ENCODE measurements at regions not wholly inside any gene's neighbourhood (a gene's known extent, or its start where the extent isn't known, plus 50 kb on each side); places are given as distances from the start of the nearest gene placed in this dataset.
A peak's percentile ranks its signal among the peaks of the same experiment; 100 is the strongest.

GRCh38 chr2:38163579-38163978 lies 87.6 kb upstream of the CYP1B1 start:
- H3K9me3 Mint-ChIP-seq = no peaks in the 10 kb centered on the region
- peaks cover 4% of the 10 kb centered on the region for H3K27me3 Mint-ChIP-seq (ENCODE audit: low read depth)
- no peak overlapping the region for H3K4me3 Mint-ChIP-seq
- TF ChIP-seq CTCF (IDR thresholded peaks at IDR 0.05; ENCODE audit: unreplicated experiment in 3 of 3) = no peak
- H3K36me3 Mint-ChIP-seq (ENCODE audit: low read depth) = no peaks in the 10 kb centered on the region
- peak overlapping the region in 2 of 3 experiments; percentile 87 to 93 for H3K27ac Mint-ChIP-seq
- H3K4me1 Mint-ChIP-seq = peaks cover 84% of the 10 kb centered on the region

- Mint-ChIP-seq H3K9me3 (no peaks in the 10 kb centered on the region), H3K36me3 (ENCODE audit: low read depth) (no peaks in the 10 kb centered on the region), H3K4me1 (peaks cover 84% of the 10 kb centered on the region), H3K27me3 (ENCODE audit: low read depth) (peaks cover 4% of the 10 kb centered on the region), H3K27ac (peak overlapping the region; percentile 14 to 93 (median 87)), H3K4me3 (no peak overlapping the region)
- no peak for TF ChIP-seq CTCF (IDR thresholded peaks at IDR 0.05; ENCODE audit: unreplicated experiment in 3 of 3)
Observed at GRCh38 chr2:38163006-38163405, 87.1 kb upstream of the CYP1B1 start.

GRCh38 chr2:38160516-38160915 lies 84.6 kb upstream of the CYP1B1 start:
- no peaks in the 10 kb centered on the region for H3K36me3 Mint-ChIP-seq (ENCODE audit: low read depth)
- peaks cover 4% of the 10 kb centered on the region for H3K27me3 Mint-ChIP-seq (ENCODE audit: low read depth)
- no peak overlapping the region for H3K4me3 Mint-ChIP-seq
- no peak for TF ChIP-seq CTCF (IDR thresholded peaks at IDR 0.05; ENCODE audit: unreplicated experiment in 3 of 3)
- H3K9me3 Mint-ChIP-seq = no peaks in the 10 kb centered on the region
- H3K27ac Mint-ChIP-seq = peak overlapping the region; percentile 93 to 99 (median 96)
- peaks cover 88% of the 10 kb centered on the region for H3K4me1 Mint-ChIP-seq

- peaks cover 4% of the 10 kb centered on the region for H3K27me3 Mint-ChIP-seq (ENCODE audit: low read depth)
- H3K4me1 Mint-ChIP-seq = peaks cover 86% of the 10 kb centered on the region
- TF ChIP-seq CTCF (IDR thresholded peaks at IDR 0.05; ENCODE audit: unreplicated experiment in 3 of 3) = no peak
- H3K4me3 Mint-ChIP-seq = peak overlapping the region in 1 of 3 experiments; percentile 6
- no peaks in the 10 kb centered on the region for H3K36me3 Mint-ChIP-seq (ENCODE audit: low read depth)
- H3K9me3 Mint-ChIP-seq = no peaks in the 10 kb centered on the region
- peak overlapping the region; percentile 93 to 99 (median 96) for H3K27ac Mint-ChIP-seq
Observed at GRCh38 chr2:38159597-38159996, 83.6 kb upstream of the CYP1B1 start.

GRCh38 chr2:38159191-38159590 lies 83.2 kb upstream of the CYP1B1 start:
- Mint-ChIP-seq H3K36me3 (ENCODE audit: low read depth) (no peaks in the 10 kb centered on the region), H3K4me3 (peak overlapping the region in 1 of 3 experiments; percentile 6), H3K9me3 (no peaks in the 10 kb centered on the region), H3K4me1 (peaks cover 83% of the 10 kb centered on the region), H3K27ac (peak overlapping the region; percentile 93 to 99 (median 96)), H3K27me3 (ENCODE audit: low read depth) (peaks cover 4% of the 10 kb centered on the region)
- TF ChIP-seq CTCF (IDR thresholded peaks at IDR 0.05; ENCODE audit: unreplicated experiment in 3 of 3) = no peak

GRCh38 chr2:38158378-38159118 lies 82.6 kb upstream of the CYP1B1 start:
- H3K27me3 Mint-ChIP-seq (ENCODE audit: low read depth) = peaks cover 4% of the 10 kb centered on the region
- peak overlapping the region; percentile 93 to 99 (median 96) for H3K27ac Mint-ChIP-seq
- no peaks in the 10 kb centered on the region for H3K36me3 Mint-ChIP-seq (ENCODE audit: low read depth)
- no peaks in the 10 kb centered on the region for H3K9me3 Mint-ChIP-seq
- H3K4me1 Mint-ChIP-seq = peaks cover 83% of the 10 kb centered on the region
- H3K4me3 Mint-ChIP-seq = peak overlapping the region; percentile 0 to 12 (median 0)
- no peak for TF ChIP-seq CTCF (IDR thresholded peaks at IDR 0.05; ENCODE audit: unreplicated experiment in 3 of 3)
